ENCODE measurements at regions not wholly inside any gene's neighbourhood (a gene's known extent, or its start where the extent isn't known, plus 50 kb on each side); places are given as distances from the start of the nearest gene placed in this dataset.

GRCh38 chr7:145735061-145735460 is 381.5 kb upstream of the CNTNAP2 start:
- H3K27me3 ChIP-seq: no peaks in the 10 kb centered on the region
- no peaks in the 10 kb centered on the region for H3K9me3 ChIP-seq (ENCODE audit: low read depth)
- no peak overlapping the region for H3K27ac ChIP-seq
- no peak for DNase-seq (ENCODE audit: low read depth in 1 of 2, low spot score in 1 of 2)
- TF ChIP-seq CTCF (IDR thresholded peaks at IDR 0.05; ENCODE audit: low read depth, low read length): no peak
- no peaks in the 10 kb centered on the region for H3K4me1 ChIP-seq (ENCODE audit: low read depth)
- H3K4me3 ChIP-seq: no peak overlapping the region
- no peaks in the 10 kb centered on the region for H3K36me3 ChIP-seq

- H3K4me1 ChIP-seq (ENCODE audit: low read depth): no peaks in the 10 kb centered on the region
- no peak for TF ChIP-seq CTCF (IDR thresholded peaks at IDR 0.05; ENCODE audit: low read depth, low read length)
- H3K9me3 ChIP-seq (ENCODE audit: low read depth): no peaks in the 10 kb centered on the region
- H3K27me3 ChIP-seq: no peaks in the 10 kb centered on the region
- DNase-seq (ENCODE audit: low read depth in 1 of 2, low spot score in 1 of 2): no peak
- no peaks in the 10 kb centered on the region for H3K36me3 ChIP-seq
- no peak overlapping the region for H3K4me3 ChIP-seq
- no peak overlapping the region for H3K27ac ChIP-seq
Measured at GRCh38 chr7:145732521-145732920, 384.1 kb upstream of the CNTNAP2 start.

GRCh38 chr7:145729691-145730090 is 386.9 kb upstream of the CNTNAP2 start:
- no peaks in the 10 kb centered on the region for H3K36me3 ChIP-seq
- DNase-seq (ENCODE audit: low read depth in 1 of 2, low spot score in 1 of 2): no peak

GRCh38 chr7:145718129-145718528 is 398.5 kb upstream of the CNTNAP2 start:
- DNase-seq (ENCODE audit: low read depth in 1 of 2, low spot score in 1 of 2): no peak
- no peak for TF ChIP-seq CTCF (IDR thresholded peaks at IDR 0.05; ENCODE audit: low read depth, low read length)
- H3K27me3 ChIP-seq: no peaks in the 10 kb centered on the region

More at GRCh38 chr7:145729691-145730090, 386.9 kb upstream of the CNTNAP2 start:
- Histone ChIP-seq H3K4me3 (no peak overlapping the region), H3K4me1 (ENCODE audit: low read depth) (no peaks in the 10 kb centered on the region), H3K9me3 (ENCODE audit: low read depth) (no peaks in the 10 kb centered on the region), H3K27me3 (no peaks in the 10 kb centered on the region), H3K27ac (no peak overlapping the region)
- TF ChIP-seq CTCF (IDR thresholded peaks at IDR 0.05; ENCODE audit: low read depth, low read length): no peak

GRCh38 chr7:145700488-145700887 is 416.1 kb upstream of the CNTNAP2 start:
- no peak for TF ChIP-seq CTCF (IDR thresholded peaks at IDR 0.05; ENCODE audit: low read depth, low read length)
- Histone ChIP-seq H3K36me3 (no peaks in the 10 kb centered on the region), H3K4me1 (ENCODE audit: low read depth) (no peaks in the 10 kb centered on the region), H3K27me3 (no peaks in the 10 kb centered on the region), H3K4me3 (no peak overlapping the region), H3K9me3 (ENCODE audit: low read depth) (no peaks in the 10 kb centered on the region), H3K27ac (no peak overlapping the region)
- DNase-seq (ENCODE audit: low read depth in 1 of 2, low spot score in 1 of 2): no peak

More at GRCh38 chr7:145718129-145718528, 398.5 kb upstream of the CNTNAP2 start:
- Histone ChIP-seq H3K4me3 (no peak overlapping the region), H3K9me3 (ENCODE audit: low read depth) (no peaks in the 10 kb centered on the region), H3K36me3 (no peaks in the 10 kb centered on the region), H3K27ac (no peak overlapping the region), H3K4me1 (ENCODE audit: low read depth) (no peaks in the 10 kb centered on the region)
